Cardiac fibroblast (primary cell): ENCODE measurements at regions not wholly inside any gene's neighbourhood (a gene's known extent, or its start where the extent isn't known, plus 50 kb on each side); places are given as distances from the start of the nearest gene placed in this dataset.
A peak's percentile ranks its signal among the peaks of the same experiment; 100 is the strongest.

Experiments
- DNase-seq, 2 donors: peaks; one replicate each; pipeline versions ENCODE4 v3.0.0 to v3.0.0-alpha.2; 2010; ENCODE audit warnings: low read depth in 2 of 2
- H3K4me3 ChIP-seq, 2 donors: replicated peaks in 1 of 2; 1 replicate in 1 of 2; 2 replicates in 1 of 2; pipeline ENCODE4 v1.5.1; 2011; ENCODE audit warnings: low read depth in 2 of 2, low read length in 2 of 2, mild to moderate bottlenecking in 2 of 2, moderate library complexity in 1 of 2
- CTCF ChIP-seq: IDR thresholded peaks from one replicate; pipeline ENCODE4 v1.5.1; 2011; ENCODE audit warnings: low read depth, mild to moderate bottlenecking, low read length, inconsistent platforms

DNA sequence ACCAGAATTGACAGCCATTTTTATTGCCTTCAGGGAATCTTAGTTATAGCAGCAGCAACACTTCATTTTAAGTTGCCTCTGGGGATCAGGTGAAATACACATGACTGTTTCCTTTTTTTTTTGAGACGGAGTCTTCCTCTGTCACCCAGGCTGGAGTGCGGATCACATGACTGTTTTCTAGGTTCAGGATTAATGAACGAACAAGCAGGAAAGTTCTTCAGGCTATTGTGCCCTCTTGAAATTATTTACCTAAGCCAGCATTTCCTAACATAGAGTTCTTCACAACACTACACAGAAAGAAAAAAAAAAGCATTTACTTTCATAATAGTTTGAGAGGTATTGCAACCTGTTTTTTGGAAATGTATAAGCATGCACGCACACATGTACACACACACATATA, 2032.8 kb downstream of the PCDH7 start:
- TF ChIP-seq CTCF, result no peak
- H3K4me3 ChIP-seq, result no peak overlapping the region
- DNase-seq, result no peak

- no peak for TF ChIP-seq CTCF
These were observed 2048.7 kb downstream of the PCDH7 start for GRCh38 chr4:32768664-32769389.

DNA sequence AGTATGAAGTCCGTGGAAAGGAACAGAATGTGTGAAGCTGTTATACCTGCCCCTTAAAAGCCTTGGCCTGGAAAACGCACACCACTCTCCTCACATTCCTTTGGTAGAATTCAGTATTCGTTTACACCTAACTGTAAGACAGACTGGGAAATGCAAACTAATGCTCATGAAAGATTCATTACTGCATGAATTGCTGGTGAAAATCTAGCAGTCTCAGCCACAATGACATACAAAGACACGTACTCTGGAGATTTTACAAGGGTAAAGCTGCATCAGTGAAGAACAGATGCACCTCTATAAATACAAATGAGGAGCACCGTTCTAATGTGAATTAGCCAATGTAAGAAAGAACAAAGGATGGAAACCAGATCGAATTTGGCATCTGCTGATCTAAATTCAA, 2051.3 kb downstream of the PCDH7 start:
- TF ChIP-seq CTCF, result no peak
- H3K4me3 ChIP-seq, result no peak overlapping the region
- DNase-seq, result no peak

More at GRCh38 chr4:32768664-32769389, 2048.7 kb downstream of the PCDH7 start:
- no peak overlapping the region for H3K4me3 ChIP-seq
- DNase-seq, result no peak

- peak; percentile 0 to 50 for DNase-seq
- H3K4me3 ChIP-seq, result no peak overlapping the region
- no peak for TF ChIP-seq CTCF
These were observed 2054.9 kb downstream of the PCDH7 start for GRCh38 chr4:32775049-32775448.

DNA sequence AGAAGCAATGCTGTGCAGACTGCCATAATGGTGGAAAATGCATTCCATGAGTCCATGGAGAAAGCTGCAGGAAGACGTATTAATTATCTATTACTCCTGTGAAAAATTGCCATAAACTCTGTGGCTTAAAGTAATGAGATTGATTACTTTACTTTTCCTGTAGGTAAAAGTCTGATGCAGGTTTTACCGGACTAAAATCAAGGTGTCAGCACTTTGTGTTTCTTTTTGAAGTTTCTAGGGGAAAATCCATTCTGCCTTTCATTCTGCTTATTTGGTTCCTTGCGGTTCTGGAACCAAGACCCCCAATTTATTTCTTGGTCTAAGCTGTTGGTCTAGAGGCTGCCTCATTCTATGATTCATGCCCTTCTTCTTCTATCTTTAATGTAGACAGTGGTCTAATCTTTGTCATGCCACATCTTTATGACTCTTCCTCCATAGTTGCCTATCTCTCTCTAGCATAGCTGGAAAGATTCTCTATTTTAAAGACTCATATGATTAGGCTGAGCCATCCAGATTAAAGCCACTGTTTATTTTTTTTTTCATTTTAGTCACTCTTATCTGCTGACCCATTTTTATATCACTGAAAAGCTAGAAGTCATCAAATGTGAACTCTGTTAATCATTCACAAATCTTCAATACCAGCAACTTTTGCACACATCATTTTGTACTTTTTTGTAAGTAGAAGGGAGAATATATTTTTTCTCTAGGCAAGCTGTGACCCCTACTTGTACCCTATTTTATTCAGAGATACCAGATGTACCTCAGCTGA, 2056.4 kb downstream of the PCDH7 start:
- DNase-seq, result no peak
- no peak overlapping the region for H3K4me3 ChIP-seq
- no peak for TF ChIP-seq CTCF

- TF ChIP-seq CTCF, result no peak
- H3K4me3 ChIP-seq, result no peak overlapping the region
- no peak for DNase-seq
These were observed 2057.9 kb downstream of the PCDH7 start for GRCh38 chr4:32778025-32778424.
